WI38 (cell line): ENCODE measurements at regions not wholly inside any gene's neighbourhood (a gene's known extent, or its start where the extent isn't known, plus 50 kb on each side); places are given as distances from the start of the nearest gene placed in this dataset.

ENCODE experiments used
- H3K4me3 ChIP-seq: 2 replicates; pipeline ENCODE4 v1.5.1; 2011; ENCODE audit warnings: low read depth, mild to moderate bottlenecking, control low read depth, low read length
- TF ChIP-seq, protein P1 (sequence below): IDR thresholded peaks from 2 replicates; pipeline ENCODE4 v1.5.1; 2012; ENCODE audit warnings: low read depth, mild to moderate bottlenecking, control low read depth, low read length

GRCh38 chr6:40330301-40330721, 256.9 kb downstream of the LRFN2 start:
- TF ChIP-seq, protein P1, sequence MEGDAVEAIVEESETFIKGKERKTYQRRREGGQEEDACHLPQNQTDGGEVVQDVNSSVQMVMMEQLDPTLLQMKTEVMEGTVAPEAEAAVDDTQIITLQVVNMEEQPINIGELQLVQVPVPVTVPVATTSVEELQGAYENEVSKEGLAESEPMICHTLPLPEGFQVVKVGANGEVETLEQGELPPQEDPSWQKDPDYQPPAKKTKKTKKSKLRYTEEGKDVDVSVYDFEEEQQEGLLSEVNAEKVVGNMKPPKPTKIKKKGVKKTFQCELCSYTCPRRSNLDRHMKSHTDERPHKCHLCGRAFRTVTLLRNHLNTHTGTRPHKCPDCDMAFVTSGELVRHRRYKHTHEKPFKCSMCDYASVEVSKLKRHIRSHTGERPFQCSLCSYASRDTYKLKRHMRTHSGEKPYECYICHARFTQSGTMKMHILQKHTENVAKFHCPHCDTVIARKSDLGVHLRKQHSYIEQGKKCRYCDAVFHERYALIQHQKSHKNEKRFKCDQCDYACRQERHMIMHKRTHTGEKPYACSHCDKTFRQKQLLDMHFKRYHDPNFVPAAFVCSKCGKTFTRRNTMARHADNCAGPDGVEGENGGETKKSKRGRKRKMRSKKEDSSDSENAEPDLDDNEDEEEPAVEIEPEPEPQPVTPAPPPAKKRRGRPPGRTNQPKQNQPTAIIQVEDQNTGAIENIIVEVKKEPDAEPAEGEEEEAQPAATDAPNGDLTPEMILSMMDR: no peak
- no peak overlapping the region for H3K4me3 ChIP-seq

DNA sequence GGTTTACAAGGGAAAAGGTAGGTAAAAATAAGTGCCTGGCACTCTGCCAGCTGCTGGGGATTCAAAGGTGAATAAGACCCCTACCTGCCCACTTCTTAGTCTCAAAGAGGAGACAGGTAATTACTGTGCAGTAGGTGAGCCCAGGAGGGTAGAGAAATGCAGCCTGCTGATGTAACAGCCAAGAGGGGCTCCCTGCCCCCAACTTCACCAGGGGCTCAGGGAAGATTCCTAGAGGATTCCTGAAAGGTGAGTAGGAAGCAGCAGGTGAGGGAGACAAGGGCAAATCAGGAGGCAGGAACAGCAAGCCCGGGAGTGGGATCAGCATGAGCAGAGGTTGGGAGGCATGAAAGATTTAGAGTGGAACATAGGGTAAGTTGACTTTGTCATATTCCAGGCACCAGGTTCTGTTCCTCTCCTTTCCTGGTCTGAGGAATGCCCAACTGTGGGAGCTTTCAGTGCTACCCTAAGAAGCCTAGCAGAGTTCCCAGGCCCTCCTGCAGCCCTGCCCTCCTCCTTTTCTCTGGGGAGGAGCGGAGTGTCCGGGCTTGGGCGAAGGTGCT, 258.1 kb downstream of the LRFN2 start:
- H3K4me3 ChIP-seq: no peak overlapping the region
- TF ChIP-seq, protein P1: no peak

- TF ChIP-seq, protein P1: no peak
- H3K4me3 ChIP-seq: no peak overlapping the region
Measured at GRCh38 chr6:40328386-40328985, 258.7 kb downstream of the LRFN2 start.

GRCh38 chr6:40326714-40327421, 260.3 kb downstream of the LRFN2 start:
- H3K4me3 ChIP-seq: no peak overlapping the region
- TF ChIP-seq, protein P1: no peak

DNA sequence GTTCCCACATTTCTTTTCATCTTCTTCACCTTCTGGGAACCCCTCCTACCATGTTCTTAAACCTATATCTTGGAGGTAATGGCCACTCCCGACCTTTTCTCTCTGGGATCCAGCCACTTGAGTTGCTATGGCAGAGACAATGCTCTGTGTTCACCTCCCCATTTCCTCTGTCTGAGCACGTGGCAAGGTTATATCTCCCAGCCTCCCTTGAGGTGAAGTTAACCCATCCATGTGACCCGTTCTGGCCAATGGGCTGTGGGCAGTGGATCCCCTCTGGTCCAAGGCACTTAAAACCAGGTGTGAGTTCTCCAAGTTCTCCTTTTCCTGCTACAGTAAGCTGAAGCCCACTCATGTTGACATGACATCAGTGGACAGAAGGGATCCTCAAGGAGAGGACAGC, 261.4 kb downstream of the LRFN2 start:
- H3K4me3 ChIP-seq: no peak overlapping the region
- TF ChIP-seq, protein P1: no peak

GRCh38 chr6:40325041-40325440, 262.1 kb downstream of the LRFN2 start:
- H3K4me3 ChIP-seq: no peak overlapping the region
- TF ChIP-seq, protein P1: no peak

DNA sequence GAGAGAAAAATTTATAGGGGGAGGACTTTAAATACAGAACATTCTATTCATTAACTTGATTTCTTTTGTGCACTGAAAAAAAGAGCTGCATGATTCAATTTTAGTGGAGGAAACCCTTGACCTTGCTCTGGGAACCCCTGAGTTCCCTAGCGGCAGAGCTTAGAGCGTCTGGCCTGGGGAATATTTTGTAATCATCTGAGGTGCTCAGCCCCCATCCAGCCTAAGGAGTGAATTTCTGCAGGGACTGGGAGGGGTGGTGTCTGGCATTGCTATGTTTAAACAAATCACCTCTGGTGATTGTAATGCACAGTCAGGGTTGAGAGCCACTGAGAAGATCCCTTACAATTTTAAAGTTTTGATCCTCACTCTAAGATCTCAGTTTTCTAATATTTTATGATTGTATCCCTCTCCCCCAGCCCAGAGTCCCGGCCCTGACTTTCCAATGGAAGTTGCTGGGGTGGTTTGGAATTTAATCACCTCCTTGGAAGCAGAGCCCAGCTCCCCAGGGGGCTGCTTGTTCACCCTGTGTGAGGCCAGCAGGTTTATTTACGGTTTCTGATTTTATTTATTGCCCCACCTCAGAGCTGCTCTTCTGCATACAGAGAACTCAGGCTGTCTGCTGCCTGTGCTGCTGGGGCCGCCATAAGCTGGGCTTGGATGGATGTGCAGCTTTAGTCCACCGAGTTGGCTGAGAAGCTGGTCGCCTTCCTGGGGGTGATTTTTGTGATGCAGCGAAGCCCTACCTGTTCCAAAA, 263.1 kb downstream of the LRFN2 start:
- H3K4me3 ChIP-seq: no peak overlapping the region
- TF ChIP-seq, protein P1: no peak
